GM18520 (cell line): ENCODE measurements at regions not wholly inside any gene's neighbourhood (a gene's known extent, or its start where the extent isn't known, plus 50 kb on each side); places are given as distances from the start of the nearest gene placed in this dataset.
"Not testable (repeated sequence)": the region's sequence is repeated elsewhere in the genome, so short reads cannot be mapped to it uniquely, and the experiment has no call there.

Experiments used
- ATAC-seq: cut with Tn5 transposase; IDR thresholded peaks from one replicate; pipeline ENCODE4 v1.9.1; 2021; ENCODE audit not compliant: unreplicated experiment

GRCh38 chr18:38771620-38772019 is 1206.0 kb upstream of the CELF4 start:
- not testable (repeated sequence) for ATAC-seq

- no peak for ATAC-seq
Measured at GRCh38 chr18:38768504-38768903, 1202.9 kb upstream of the CELF4 start.

GRCh38 chr18:38759457-38759856 is 1193.9 kb upstream of the CELF4 start:
- ATAC-seq, result no peak

GRCh38 chr18:38756436-38756835 is 1190.8 kb upstream of the CELF4 start:
- ATAC-seq, result no peak

- ATAC-seq, result peak; percentile 71
Measured at GRCh38 chr18:38752430-38752829, 1186.8 kb upstream of the CELF4 start.

GRCh38 chr18:38751898-38752297 is 1186.3 kb upstream of the CELF4 start:
- no peak for ATAC-seq

GRCh38 chr18:38751211-38751610 is 1185.6 kb upstream of the CELF4 start:
- no peak for ATAC-seq

- ATAC-seq, result no peak
Measured at GRCh38 chr18:38750751-38751150, 1185.2 kb upstream of the CELF4 start.

GRCh38 chr18:38747153-38747552 is 1181.6 kb upstream of the CELF4 start:
- no peak for ATAC-seq

- not testable (repeated sequence) for ATAC-seq
Measured at GRCh38 chr18:38720181-38720580, 1154.6 kb upstream of the CELF4 start.

- ATAC-seq, result no peak
Measured at GRCh38 chr18:38718365-38718901, 1152.8 kb upstream of the CELF4 start.

GRCh38 chr18:38709122-38709521 is 1143.5 kb upstream of the CELF4 start:
- ATAC-seq, result no peak

GRCh38 chr18:38706373-38706772 is 1140.8 kb upstream of the CELF4 start:
- no peak for ATAC-seq

- no peak for ATAC-seq
Measured at GRCh38 chr18:38698088-38698487, 1132.5 kb upstream of the CELF4 start.

GRCh38 chr18:38695559-38696280 is 1130.1 kb upstream of the CELF4 start:
- no peak for ATAC-seq

GRCh38 chr18:38693104-38693503 is 1127.5 kb upstream of the CELF4 start:
- ATAC-seq, result no peak

GRCh38 chr18:38690626-38691025 is 1125.0 kb upstream of the CELF4 start:
- ATAC-seq, result no peak

GRCh38 chr18:38688416-38688815 is 1122.8 kb upstream of the CELF4 start:
- no peak for ATAC-seq

- ATAC-seq, result no peak
Measured at GRCh38 chr18:38670486-38670885, 1104.9 kb upstream of the CELF4 start.

GRCh38 chr18:38664929-38665328 is 1099.3 kb upstream of the CELF4 start:
- no peak for ATAC-seq

GRCh38 chr18:38663682-38664081 is 1098.1 kb upstream of the CELF4 start:
- ATAC-seq, result no peak

GRCh38 chr18:38663270-38663669 is 1097.7 kb upstream of the CELF4 start:
- no peak for ATAC-seq

- no peak for ATAC-seq
Measured at GRCh38 chr18:38654946-38655345, 1089.3 kb upstream of the CELF4 start.
